Ureter (tissue), 1 donor: ENCODE measurements at regions not wholly inside any gene's neighbourhood (a gene's known extent, or its start where the extent isn't known, plus 50 kb on each side); places are given as distances from the start of the nearest gene placed in this dataset.

Experiments used
- DNase-seq: peaks from one replicate; pipeline ENCODE4 v3.0.0-alpha.2; 2020; ENCODE audit warnings: low spot score
- donor health status: DM: yes; HTN: yes; CAD: no.

DNA sequence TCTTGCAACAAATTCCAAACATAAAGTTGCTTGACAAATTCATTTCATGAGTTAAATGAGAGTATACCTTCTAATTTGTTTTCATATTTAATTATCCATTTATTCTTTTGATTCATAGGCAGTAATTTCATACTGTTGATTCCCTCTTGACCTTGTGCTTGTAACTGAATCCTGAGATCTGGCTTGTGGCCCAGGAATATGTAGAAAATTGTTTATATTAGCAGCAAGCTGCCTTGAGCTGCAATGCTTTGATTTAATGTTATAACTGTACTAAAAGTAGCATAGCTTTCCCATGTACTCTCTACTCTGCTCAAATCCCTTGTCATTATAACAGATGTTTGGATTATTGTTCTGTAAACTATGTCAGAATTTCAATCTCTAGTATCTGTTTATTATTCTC lies 780.7 kb downstream of the NR2F1-AS1 start:
- DNase-seq = no peak

DNA sequence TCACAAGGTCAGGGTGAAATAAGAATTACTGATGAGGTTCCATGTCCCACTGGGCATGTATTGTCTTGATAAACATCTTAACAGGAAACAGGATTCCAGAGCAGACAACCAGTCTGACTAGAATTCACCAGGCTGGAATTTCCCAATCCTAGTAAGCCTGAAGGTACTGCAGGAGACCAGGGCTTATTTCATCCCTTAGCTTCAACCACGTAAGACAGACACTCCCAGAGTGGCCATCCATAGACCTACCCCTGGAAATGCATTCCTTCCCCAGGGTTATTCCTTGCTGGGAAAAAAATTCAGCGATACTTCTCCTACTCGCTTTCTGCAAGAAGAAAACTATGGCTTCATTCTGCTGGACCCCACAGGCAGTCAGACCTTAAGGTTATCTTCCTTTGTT lies 785.4 kb downstream of the NR2F1-AS1 start:
- DNase-seq = no peak

DNA sequence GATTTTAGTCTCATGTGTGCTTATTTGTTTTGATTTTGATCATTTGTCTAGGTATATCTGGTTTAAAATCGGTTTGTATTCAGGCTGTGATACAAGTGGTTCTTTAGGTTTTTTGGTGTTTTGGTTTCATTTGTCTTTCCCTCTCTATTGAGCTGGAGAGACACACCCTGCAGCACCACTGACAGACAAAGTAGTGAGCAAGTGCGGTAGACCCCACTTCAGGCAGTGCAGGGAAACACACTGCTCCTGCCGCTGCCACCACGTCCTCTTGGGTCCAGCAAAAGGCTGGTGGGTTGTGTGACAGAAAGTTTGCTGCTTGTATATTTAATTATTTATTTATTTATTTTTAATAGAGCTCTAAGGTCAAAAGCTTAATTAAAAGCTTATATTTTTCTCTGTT lies 801.0 kb downstream of the NR2F1-AS1 start:
- no peak for DNase-seq

DNA sequence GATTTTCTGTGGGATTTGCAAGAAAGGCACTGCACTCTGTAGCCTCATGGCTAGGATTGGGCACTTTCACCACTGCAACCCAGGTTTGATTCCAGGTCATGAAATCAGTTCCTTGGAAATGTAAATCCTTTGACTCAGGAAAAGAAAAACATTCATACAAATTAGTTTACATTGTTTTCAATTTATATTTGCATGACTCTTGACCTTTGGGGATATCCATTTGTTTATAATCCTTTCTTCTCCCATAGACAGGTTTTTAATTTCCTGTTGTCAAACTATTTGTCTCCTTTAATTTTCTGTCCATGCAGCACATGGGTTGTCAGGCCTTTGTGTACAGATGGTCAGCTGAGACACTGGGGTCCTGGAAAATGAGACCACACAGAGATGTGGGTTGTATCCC lies 801.5 kb downstream of the NR2F1-AS1 start:
- DNase-seq = no peak

DNA sequence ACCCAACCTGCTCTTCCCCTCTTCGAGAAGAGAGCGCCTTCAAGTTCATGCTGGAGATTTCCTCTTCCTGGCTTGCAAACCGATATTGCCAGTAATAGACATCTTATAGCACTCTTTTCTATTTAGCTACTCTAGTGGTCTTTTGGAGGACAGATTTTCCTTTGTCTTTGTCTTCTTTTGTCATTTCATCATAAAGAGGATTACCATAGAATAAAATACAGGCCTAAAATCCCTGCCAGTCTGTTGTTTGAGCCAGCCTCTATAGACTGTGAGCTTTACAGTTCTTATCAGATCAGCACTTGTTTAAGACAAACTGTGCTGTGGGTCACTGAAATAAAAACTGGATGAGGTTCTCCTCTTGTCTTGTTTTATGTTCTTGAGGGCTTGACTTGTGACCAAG lies 802.8 kb downstream of the NR2F1-AS1 start:
- no peak for DNase-seq

DNA sequence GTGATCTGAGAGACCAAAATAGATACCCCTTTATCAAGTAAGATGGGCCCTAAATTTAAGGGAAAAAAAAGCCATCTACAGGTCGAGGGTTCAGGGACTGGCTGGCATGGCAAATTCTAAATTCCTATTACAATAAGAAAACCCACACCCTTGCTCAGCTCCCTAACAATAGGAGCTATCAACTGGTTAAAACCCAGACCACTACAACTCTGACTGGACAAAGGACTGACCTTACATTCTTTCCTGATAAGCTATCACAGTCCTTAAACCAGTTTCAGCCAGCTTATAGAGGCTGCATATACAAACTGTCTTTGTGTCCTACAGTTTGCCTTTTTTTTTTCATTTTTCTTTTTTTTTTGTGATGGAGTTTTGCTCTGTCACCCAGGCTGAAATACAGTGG lies 803.6 kb downstream of the NR2F1-AS1 start:
- no peak for DNase-seq

DNA sequence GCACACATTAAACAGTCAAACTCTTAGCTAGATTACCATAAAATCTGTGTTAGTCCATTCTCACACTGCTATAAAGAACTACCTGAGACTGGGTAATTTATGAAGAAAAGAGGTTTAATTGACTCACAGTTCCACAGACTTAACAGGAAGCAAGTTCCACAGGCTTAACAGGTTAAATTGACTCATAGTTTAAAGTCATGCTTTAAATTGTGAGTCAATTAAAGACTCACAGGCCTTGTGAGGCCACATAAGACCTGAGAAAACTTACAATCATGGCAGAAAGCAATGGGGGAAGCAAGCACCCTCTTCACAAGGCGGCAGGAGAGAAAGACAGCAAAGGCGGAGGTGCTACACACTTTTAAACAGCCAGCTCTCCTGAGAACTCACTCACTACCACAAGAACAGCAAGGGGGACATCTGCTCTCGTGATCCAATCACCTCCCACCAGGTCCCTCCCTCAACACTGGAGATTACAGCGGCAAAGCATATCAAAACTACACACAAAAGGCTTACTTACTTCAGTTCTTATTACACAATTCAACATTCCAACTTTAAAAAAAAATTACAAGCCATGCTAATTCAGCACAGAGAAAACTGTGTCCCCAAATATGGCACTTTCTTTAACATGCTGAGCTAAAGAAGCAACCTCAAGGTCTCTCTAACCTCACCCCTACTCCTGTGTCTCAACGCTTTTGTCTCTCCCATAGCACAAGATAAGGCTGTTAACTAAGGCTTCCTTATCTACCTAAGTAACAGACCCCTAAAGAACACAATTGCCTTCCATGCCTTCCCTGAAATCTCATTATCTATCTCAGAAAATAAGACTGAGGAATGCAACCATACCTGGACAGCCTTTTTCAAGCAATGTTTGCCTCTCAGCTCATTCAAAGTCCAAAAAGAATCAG lies 805.1 kb downstream of the NR2F1-AS1 start:
- DNase-seq = no peak

DNA sequence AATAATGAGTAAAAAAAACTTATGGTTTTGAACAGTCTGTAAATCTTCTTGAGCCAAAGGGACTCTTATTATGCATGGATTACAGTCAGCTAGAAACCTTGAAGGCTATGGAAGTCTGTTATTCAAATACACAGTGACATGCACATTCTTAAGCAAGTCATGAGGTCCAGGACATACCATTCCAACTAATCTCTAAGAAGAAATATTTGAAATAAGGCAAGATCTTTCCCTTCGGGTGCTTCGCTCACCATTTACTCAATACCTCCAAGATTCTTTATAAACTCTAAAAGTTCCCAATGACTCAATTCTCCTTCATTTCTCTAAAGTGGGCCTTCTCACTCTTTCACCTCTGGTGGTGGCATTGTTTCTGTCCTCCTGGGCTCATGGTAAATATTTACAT lies 811.0 kb downstream of the NR2F1-AS1 start:
- DNase-seq = no peak

DNA sequence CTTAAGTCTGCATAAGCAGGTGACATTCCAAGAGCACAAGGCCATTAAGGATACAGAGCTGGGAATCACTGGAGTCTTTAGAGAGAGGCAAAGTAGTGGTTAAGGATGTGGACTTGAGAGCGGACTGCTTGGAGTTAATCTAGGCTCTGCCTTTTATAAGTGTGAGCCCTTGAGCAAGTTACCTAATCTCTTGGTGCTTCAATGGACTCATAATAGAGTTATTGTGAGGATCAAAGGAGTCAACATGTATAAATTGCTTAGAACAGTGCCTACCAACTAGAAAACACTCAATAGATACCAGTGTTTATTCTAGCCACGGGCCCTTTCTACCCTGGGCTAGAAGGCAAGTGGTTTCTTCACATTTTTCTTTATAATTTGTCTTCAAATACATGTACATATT lies 819.4 kb downstream of the NR2F1-AS1 start:
- DNase-seq = no peak

DNA sequence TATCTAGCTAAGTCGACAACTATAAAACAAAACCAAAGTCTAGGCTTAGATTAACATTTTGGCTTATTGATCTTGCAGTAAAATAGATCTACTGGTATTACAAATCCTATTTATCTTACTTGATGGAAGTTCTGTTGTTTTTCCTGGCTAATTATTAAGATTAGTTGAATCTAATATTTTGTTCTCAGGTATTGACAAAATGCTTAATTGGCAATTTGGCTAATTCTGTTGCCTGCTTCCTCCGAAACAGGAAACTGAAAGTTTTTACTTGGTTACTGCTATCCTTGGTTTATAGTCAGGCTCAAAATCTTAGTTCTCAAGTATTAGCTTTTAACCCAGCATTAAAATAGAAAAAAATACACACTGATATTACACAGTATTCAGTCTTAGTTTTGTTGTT lies 820.5 kb downstream of the NR2F1-AS1 start:
- DNase-seq = no peak

DNA sequence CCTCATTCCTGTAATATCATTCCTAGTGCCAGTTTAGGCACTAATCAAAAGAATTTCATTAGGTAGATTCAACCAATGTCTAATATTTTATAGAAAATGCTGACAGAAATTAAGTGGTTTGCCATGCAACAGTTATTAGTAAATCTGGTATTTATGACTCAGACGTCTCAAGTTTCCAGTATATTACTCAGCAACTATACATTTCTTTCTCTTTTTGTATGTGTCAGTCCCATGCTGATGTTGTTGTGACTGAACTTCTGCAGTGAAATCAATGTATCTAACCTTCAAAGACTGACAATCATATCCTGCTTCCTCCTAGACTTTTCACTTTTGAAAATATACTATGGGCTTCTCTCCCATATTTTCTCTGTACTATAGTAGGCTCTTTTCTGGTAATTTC lies 822.5 kb downstream of the NR2F1-AS1 start:
- no peak for DNase-seq

DNA sequence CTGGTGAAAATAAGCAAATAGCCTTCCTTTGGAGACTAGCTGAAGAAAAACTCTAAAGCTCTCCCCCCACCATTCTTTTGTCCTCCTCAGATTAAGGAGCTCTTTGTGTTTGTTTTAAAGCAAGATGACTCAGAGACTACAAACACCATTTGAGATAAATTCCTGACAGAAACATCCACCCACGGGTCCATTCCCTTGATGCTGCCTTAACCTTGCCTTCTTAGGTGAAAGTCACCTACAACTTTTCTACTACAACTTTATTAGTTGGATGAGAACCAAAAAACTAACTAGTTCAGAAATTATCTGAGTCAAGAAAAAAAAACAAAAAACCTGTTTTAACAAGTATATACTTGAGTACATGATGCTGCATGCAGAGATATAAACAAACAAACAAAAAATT lies 831.1 kb downstream of the NR2F1-AS1 start:
- no peak for DNase-seq

DNA sequence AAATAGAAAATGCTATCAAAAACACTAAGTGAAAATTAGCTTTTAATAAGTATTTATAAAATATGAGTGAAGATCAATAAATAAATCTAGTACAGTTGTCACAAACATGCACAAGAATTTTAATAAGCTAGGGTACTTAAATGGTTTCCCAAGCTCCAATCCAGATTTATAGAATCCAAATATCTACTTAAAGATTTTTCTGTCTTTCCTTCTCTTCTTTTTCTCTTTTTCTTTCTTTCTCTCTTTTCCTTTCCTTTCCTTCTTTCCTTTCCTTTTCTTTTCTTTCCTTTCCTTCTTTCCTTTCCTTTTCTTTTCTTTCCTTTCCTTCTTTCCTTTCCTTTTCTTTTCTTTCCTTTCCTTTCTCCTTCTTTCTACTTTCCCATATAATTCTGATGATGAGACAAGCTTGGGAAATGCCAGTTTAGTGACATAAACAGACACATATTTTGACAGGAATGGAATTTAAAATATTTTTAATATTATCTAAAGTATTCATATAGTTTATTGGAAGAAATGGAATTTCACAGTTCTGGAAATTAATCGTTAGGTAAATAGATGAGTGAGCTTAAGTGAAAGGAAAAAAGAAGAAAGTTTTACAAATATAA lies 832.8 kb downstream of the NR2F1-AS1 start:
- DNase-seq = no peak

DNA sequence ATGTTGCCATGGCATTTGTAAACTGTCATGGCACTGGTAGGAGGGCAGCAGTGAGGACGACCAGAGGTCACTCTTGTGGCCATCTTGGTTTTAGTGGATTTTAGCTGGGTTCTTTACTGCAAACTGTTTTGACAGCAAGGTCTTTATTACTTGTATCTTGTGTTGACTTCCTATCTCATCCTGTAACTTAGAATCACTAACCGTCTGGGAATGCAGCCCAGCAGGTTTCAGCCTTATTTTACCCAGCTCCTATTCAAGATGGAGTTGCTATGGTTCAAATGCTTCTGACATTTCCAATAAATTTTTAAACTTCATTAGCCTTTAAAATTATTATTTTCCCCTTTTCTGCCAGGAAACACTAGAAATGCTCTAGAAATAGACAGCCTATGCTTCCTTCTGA lies 839.1 kb downstream of the NR2F1-AS1 start:
- DNase-seq = no peak

DNA sequence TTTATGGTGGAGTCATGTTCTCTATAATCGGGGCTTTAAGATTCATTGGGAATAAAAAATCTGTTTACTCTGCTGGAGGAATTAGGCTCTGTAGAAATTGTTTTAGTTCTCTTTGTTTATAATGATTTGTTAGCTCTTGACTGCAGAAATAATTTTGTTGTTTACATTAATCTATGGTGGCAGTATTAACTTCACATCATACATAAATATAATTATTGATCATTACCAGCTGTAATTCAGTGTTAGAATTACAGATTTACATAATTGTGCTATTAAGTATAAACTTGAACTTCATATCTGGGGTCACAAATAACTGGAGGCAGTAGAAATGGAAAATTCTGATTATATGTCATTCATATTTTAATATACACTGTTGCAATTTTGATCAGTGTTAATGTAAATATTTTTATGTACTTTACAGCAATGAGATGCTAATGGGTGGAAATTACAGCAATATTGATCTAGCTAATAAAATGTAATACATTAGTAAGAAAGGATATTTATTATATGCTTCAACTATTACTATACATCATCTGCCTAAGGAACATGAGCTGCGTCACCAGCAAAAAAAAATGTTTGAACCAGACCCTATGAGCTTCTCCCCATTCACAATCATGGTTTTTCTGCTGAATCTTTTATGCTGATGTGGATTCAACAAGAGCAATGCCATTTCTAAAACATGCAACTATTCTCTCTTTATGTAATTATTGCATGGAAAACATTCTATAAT lies 846.6 kb downstream of the NR2F1-AS1 start:
- DNase-seq = no peak

DNA sequence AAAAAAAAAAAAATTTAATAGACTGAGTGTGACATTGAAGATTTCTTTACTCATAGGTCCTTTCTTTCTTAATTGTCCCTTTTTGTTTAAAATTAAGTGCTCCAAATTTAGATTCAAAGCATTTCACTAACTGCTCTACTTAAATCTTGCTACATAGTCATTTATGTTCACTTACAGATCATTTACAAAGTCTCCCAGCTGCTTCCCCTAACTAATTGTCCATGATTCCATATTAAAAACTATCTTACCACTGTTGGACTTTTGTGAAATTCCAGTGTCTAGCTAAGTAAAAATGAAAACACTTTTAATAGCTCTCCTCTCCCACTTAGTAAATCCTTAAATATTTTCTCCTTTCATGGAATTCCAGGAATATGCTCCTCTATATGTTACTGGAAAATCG lies 850.5 kb downstream of the NR2F1-AS1 start:
- DNase-seq = no peak

DNA sequence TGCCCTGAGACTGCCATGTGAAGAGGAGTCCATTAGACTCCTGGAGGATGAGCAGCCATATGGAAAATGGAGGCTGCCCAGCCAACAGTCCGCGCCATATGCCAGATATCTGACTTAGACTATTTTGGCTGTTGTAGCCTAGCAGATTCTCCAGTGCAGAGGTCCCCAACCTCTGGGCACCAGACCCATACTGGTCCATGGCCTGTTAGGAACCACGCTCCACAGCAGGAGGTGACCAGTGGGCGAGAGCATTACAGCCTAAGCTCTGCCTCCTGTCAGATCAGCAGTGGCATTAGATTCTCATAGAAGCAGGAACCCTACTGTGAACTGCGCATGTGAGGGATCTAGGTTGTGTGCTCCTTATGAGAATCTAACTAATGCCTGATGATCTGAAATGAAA lies 851.9 kb downstream of the NR2F1-AS1 start:
- no peak for DNase-seq

DNA sequence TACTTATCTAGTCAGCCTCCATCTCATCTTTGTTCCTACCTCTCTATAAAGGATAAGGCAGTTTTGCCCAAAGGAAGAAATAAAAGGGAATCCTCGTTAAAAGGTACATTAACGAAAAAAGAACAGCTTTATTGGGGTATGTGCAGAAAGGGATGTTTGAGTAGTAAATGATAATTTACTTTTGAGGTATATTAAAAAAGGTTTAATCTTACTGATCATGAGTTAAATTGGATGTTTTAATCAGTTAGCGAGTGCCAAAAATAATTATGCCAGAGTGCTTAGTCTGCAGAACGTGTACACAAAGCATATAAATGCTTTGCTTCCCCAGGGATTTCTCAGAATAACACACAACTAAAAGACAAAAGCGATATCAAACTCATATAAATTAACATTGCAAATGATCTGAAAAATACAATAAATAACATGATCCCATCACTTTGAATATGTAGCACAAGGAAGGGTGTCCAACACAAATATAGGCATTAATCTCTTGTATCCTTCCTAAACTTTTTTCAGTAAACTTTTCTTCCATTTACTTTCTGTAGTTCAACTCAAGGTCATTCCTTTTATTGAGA lies 865.0 kb downstream of the NR2F1-AS1 start:
- DNase-seq = no peak

DNA sequence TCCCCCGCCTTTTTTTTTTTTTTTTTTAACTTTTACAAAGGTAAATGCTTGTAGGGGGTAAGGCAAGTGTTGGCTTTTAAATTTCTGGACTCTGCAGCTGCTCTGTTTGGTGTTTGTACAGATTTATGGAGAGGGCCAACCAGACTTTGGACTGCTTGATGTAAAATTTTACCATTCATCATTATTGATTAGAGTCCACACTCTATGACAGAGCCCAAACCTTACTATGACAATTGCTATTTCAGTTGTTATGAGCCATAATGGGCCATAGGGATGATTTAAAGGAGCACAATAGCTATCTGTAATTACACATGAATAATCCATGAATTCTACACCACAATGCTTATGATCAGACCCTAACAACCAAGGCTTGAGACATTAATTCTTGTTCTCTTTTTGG lies 867.2 kb downstream of the NR2F1-AS1 start:
- no peak for DNase-seq

DNA sequence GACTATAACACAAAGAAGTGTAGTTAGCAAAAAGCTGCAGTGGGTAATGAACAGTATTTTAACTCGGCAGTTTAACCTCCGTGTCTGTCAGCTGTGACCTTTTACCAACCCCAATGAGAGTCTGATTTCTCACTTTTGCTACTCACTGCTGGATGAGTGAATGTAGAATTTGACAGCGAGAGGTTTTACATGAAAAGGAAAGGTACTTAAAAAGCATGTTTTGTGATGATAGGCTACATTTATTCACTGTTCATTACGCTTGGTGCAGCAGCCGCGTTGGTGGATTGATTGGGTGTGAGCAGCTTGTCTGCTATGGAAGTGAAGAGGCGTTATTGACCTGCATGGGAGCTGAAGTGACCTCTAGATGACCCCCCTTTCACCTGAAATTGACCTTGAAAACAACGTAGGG lies 867.7 kb downstream of the NR2F1-AS1 start:
- DNase-seq = no peak

DNA sequence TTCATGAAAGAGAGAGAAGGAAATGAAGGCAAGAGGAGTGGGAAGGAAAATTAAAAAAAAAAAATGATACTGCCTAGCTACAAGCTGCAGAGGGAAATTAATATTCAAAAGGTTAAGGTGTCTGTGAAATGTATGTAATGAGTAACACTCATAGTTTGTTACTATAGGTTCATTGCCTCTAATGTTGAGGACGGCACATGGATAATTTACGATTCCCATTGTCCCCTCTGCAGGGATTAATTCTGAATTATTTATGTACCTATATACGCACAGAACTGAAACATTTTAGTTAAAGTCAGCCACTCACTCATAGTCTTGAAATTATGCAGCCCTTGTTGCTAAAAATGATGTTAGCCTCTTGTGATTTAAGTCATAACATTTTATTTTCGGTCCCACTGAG lies 869.1 kb downstream of the NR2F1-AS1 start:
- no peak for DNase-seq

DNA sequence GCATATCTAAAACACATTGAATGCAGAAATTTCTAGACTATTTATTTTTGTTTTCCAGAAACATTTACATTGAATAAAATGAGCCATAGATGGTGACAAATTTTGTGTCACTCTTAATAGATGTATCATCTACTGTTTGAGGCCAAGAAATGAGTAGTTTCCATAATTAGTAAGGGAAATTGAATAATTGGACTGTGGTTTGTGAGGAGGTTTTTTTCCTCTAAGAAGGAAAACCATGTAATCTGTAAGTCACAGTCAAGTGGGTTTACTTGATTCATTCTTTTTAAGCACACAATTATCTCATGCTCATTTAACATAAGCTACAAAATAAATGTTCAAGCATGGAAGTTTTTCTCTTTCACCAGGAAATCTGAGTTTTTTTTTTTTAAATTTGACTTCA lies 876.4 kb downstream of the NR2F1-AS1 start:
- no peak for DNase-seq

DNA sequence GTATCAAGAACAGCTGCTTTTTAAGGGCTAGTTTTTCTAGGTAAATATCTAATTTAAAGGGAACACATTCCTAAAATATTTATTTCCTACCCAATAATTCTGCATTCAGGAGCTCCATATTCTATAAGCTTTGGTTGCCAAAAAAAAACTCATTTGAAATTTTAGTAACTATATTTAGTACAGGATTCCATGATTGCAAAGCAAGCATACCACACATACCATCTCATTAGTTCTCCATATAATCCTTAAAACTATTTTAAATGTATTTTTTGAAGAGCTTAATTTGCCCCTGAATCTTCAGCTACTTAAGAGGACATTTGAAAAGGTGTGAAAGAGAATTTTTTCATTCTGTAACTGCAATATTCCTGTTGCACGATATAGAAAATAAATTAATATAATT lies 877.0 kb downstream of the NR2F1-AS1 start:
- no peak for DNase-seq
